ENCODE measurements at regions not wholly inside any gene's neighbourhood (a gene's known extent, or its start where the extent isn't known, plus 50 kb on each side); places are given as distances from the start of the nearest gene placed in this dataset.

DNA sequence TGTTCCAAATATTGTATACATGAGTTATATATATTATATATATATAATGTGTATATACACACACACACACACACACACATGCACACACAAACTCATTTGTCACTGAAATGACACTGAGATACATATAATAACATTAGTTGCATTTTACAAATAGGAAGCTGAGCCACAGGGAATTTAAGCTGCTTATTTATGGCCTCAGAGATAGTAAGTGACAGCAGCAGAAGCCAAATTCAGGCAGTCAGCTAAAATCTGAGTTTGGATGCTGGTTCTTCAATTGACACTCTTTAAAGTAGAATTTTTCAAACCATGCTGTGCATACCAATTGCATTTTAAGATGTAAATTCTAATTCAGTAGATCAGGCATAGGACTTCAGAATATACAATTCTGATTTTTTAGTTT, 163.3 kb upstream of the CTSO start:
- intact Hi-C loops (cut with micrococcal nuclease), result no loop called here
- no peaks in the 10 kb centered on the region for H3K36me3 ChIP-seq (ENCODE audit: control insufficient read depth in 2 of 2, extremely low read depth in 1 of 2, insufficient read depth in 2 of 2, low read length in 2 of 2)
- no peaks in the 10 kb centered on the region for H3K9me1 ChIP-seq (replicated peaks; ENCODE audit: control insufficient read depth, extremely low read depth, insufficient read depth, low read length)
- DNase-seq (ENCODE audit: low read depth, low spot score), result no peak
- H3K79me2 ChIP-seq (ENCODE audit: control insufficient read depth, insufficient read depth, low read length), result no peaks in the 10 kb centered on the region
- dilution Hi-C loops (cut with MboI; ENCODE audit: extremely low pct_ligation_motif_present, low sequenced_read_pairs), result no loop called here
- no peak for FAIRE-seq
- H4K20me1 ChIP-seq (replicated peaks; ENCODE audit: control insufficient read depth, extremely low read depth, insufficient read depth, low read length), result no peaks in the 10 kb centered on the region
- no peaks in the 10 kb centered on the region for H3K9me3 ChIP-seq (replicated peaks; ENCODE audit: control insufficient read depth, insufficient read depth, low read length)
- H3K4me2 ChIP-seq (ENCODE audit: insufficient read depth, low read length), result no peak overlapping the region
- no TSS peak for BruUV-seq (replicated peaks)
- H3K27ac ChIP-seq (ENCODE audit: insufficient read depth, low read depth, low read length), result no peak overlapping the region
- no peak overlapping the region for H3K4me3 ChIP-seq (replicated peaks in 1 of 3; ENCODE audit: insufficient read depth in 1 of 3, low read depth in 1 of 3, low read length in 3 of 3)
- H3K27me3 ChIP-seq (ENCODE audit: control insufficient read depth in 2 of 2, insufficient read depth in 2 of 2, low read length in 2 of 2), result no peaks in the 10 kb centered on the region
- H2AFZ ChIP-seq (ENCODE audit: low read depth, low read length), result no peak overlapping the region
- no peak for TF ChIP-seq JUN (IDR thresholded peaks at IDR 0.05; ENCODE audit: borderline replicate concordance, insufficient read depth, insufficient read length, low read depth)
- TF ChIP-seq, protein P1, sequence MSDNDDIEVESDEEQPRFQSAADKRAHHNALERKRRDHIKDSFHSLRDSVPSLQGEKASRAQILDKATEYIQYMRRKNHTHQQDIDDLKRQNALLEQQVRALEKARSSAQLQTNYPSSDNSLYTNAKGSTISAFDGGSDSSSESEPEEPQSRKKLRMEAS (IDR thresholded peaks at IDR 0.05; ENCODE audit: insufficient read depth, insufficient read length), result no peak
- no peak for TF ChIP-seq MYC (IDR thresholded peaks at IDR 0.05; ENCODE audit: low read depth, low read length)
- no peak for TF ChIP-seq FOS (IDR thresholded peaks at IDR 0.05; ENCODE audit: borderline replicate concordance, insufficient read depth, low read length)
- TF ChIP-seq, protein P2, sequence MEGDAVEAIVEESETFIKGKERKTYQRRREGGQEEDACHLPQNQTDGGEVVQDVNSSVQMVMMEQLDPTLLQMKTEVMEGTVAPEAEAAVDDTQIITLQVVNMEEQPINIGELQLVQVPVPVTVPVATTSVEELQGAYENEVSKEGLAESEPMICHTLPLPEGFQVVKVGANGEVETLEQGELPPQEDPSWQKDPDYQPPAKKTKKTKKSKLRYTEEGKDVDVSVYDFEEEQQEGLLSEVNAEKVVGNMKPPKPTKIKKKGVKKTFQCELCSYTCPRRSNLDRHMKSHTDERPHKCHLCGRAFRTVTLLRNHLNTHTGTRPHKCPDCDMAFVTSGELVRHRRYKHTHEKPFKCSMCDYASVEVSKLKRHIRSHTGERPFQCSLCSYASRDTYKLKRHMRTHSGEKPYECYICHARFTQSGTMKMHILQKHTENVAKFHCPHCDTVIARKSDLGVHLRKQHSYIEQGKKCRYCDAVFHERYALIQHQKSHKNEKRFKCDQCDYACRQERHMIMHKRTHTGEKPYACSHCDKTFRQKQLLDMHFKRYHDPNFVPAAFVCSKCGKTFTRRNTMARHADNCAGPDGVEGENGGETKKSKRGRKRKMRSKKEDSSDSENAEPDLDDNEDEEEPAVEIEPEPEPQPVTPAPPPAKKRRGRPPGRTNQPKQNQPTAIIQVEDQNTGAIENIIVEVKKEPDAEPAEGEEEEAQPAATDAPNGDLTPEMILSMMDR (IDR thresholded peaks at IDR 0.05; ENCODE audit: extremely low read depth in 1 of 2, insufficient read depth in 1 of 2, low read depth in 1 of 2, low read length in 2 of 2), result no peak
- TF ChIP-seq EZH2 (IDR thresholded peaks at IDR 0.05; ENCODE audit: borderline replicate concordance, low read depth, low read length, severe bottlenecking), result no peak
- no peak for TF ChIP-seq GATA2 (IDR thresholded peaks at IDR 0.05; ENCODE audit: insufficient read depth, insufficient read length, low read depth, low read length)
- TF ChIP-seq POLR2AphosphoS5 (IDR thresholded peaks at IDR 0.05; ENCODE audit: insufficient read depth, low read depth, low read length), result no peak
- TF ChIP-seq POLR2A (IDR thresholded peaks at IDR 0.05; ENCODE audit: low read depth, low read length), result no peak
- H3K9ac ChIP-seq (replicated peaks; ENCODE audit: extremely low read depth, insufficient read depth, low read length), result no peak overlapping the region
- CTCF ChIA-PET, result no interaction called here
- H3K4me1 ChIP-seq (ENCODE audit: control insufficient read depth, extremely low read depth, insufficient read depth, low read length), result no peaks in the 10 kb centered on the region
- POLR2A ChIA-PET, result no interaction called here

Data from endothelial cell of umbilical vein (primary cell).